ENCODE measurements at regions not wholly inside any gene's neighbourhood (a gene's known extent, or its start where the extent isn't known, plus 50 kb on each side); places are given as distances from the start of the nearest gene placed in this dataset.

DNA sequence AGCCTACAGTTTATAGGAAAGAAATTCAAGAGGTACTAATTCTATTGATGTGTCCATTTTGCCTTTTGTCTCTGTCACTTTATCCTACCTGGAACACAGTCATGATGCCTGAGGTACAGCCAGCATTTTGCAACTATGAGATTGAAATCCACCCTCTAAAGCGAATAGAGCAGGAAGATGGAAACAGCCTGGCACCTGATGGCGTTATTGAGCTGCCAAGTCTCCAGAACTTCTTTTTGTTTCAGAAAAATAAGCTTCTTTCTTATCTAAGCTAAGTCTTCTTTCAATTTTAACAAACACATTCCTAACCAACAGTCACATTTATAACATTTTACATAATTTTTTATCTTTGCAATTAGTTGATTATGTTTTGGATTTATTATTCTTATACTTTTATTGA, 182.1 kb downstream of the PAWR start:
- Mint-ChIP-seq H3K36me3 (no peaks in the 10 kb centered on the region), H3K4me3 (no peak overlapping the region), H3K4me1 (no peaks in the 10 kb centered on the region), H3K27me3 (no peaks in the 10 kb centered on the region), H3K27ac (no peak overlapping the region), H3K9me3 (no peaks in the 10 kb centered on the region)
- DNase-seq (no peak), ATAC-seq (ENCODE audit: low read depth) (no peak)
- POLR2A ChIA-PET = no interaction called here

Measured in activated naive CD8-positive, alpha-beta T cell treated with anti-CD3 and anti-CD28 coated beads, Interleukin-2, amount 10 ng/mL, durations not matched to agents 7 days and 5 days (primary cell).